ENCODE measurements at regions not wholly inside any gene's neighbourhood (a gene's known extent, or its start where the extent isn't known, plus 50 kb on each side); places are given as distances from the start of the nearest gene placed in this dataset.

DNA sequence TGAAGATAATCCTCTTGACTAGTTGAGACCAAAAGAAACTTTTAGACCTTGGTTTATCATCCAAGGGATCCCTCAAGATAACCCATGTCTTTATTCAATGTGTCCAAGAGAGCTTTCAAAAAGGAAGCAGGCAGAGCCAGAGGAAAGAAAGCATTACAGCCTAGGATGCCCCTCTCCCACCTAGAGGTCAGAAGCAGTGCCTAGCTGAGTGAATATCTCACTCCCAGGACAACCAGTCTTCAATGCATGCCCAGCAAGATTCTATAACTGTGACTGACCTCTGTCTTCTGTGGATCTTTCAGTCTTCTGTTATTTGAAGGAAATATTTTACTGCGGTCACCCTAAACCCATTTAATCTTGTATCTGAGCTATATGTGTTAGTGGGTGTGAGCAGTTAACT, 537.2 kb upstream of the CPEB2 start:
- Histone ChIP-seq H3K9ac (ENCODE audit: low read length) (no peak overlapping the region), H3K27me3 (ENCODE audit: low read length) (no peaks in the 10 kb centered on the region), H3K4me3 (ENCODE audit: low read length) (no peak overlapping the region), H3K4me2 (ENCODE audit: low read length) (no peak overlapping the region), H4K20me1 (ENCODE audit: low read length) (no peaks in the 10 kb centered on the region), H3K9me2 (replicated peaks; ENCODE audit: low read length) (no peaks in the 10 kb centered on the region), H3K79me2 (ENCODE audit: low read length) (no peaks in the 10 kb centered on the region), H3K27ac (ENCODE audit: low read length) (no peak overlapping the region), H3K4me1 (ENCODE audit: insufficient read depth, low read length) (no peaks in the 10 kb centered on the region), H3K9me3 (ENCODE audit: low read length) (no peaks in the 10 kb centered on the region), H3F3A (ENCODE audit: low read length, unreplicated experiment) (no peaks in the 10 kb centered on the region), H2AFZ (ENCODE audit: low read length) (no peak overlapping the region), H3K36me3 (ENCODE audit: low read depth, low read length) (no peaks in the 10 kb centered on the region)
- DNase-seq (no peak), ATAC-seq (no peak)
- intact Hi-C loops (cut with micrococcal nuclease): no loop called here
- BruUV-seq (replicated peaks): no TSS peak
- ChIA-PET POLR2A (ENCODE audit: unreplicated experiment) (no interaction called here), CTCF (no interaction called here)
- TF ChIP-seq EZH2phosphoT487 (IDR thresholded peaks at IDR 0.05; ENCODE audit: borderline replicate concordance, low read length) (no peak), EZH2 (IDR thresholded peaks at IDR 0.05; ENCODE audit: low read length, unreplicated experiment) (no peak)
- TF ChIP-seq, protein P1, sequence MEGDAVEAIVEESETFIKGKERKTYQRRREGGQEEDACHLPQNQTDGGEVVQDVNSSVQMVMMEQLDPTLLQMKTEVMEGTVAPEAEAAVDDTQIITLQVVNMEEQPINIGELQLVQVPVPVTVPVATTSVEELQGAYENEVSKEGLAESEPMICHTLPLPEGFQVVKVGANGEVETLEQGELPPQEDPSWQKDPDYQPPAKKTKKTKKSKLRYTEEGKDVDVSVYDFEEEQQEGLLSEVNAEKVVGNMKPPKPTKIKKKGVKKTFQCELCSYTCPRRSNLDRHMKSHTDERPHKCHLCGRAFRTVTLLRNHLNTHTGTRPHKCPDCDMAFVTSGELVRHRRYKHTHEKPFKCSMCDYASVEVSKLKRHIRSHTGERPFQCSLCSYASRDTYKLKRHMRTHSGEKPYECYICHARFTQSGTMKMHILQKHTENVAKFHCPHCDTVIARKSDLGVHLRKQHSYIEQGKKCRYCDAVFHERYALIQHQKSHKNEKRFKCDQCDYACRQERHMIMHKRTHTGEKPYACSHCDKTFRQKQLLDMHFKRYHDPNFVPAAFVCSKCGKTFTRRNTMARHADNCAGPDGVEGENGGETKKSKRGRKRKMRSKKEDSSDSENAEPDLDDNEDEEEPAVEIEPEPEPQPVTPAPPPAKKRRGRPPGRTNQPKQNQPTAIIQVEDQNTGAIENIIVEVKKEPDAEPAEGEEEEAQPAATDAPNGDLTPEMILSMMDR (conservative IDR thresholded peaks at IDR 0.05; ENCODE audit: low read depth, low read length): no peak

GRCh38 chr4:14465507-14465906, 536.8 kb upstream of the CPEB2 start:
- no peak overlapping the region for H3K27ac ChIP-seq (ENCODE audit: low read length)
- H3K9me2 ChIP-seq (replicated peaks; ENCODE audit: low read length): no peaks in the 10 kb centered on the region
- H2AFZ ChIP-seq (ENCODE audit: low read length): no peak overlapping the region
- POLR2A ChIA-PET (ENCODE audit: unreplicated experiment): no interaction called here
- H3K79me2 ChIP-seq (ENCODE audit: low read length): no peaks in the 10 kb centered on the region
- H3K4me2 ChIP-seq (ENCODE audit: low read length): no peak overlapping the region
- H3K9me3 ChIP-seq (ENCODE audit: low read length): no peaks in the 10 kb centered on the region
- no peaks in the 10 kb centered on the region for H3K36me3 ChIP-seq (ENCODE audit: low read depth, low read length)
- intact Hi-C loops (cut with micrococcal nuclease): no loop called here
- no peaks in the 10 kb centered on the region for H3K4me1 ChIP-seq (ENCODE audit: insufficient read depth, low read length)
- no TSS peak for BruUV-seq (replicated peaks)
- no peak overlapping the region for H3K9ac ChIP-seq (ENCODE audit: low read length)
- H3K4me3 ChIP-seq (ENCODE audit: low read length): no peak overlapping the region
- ATAC-seq: no peak
- TF ChIP-seq EZH2 (IDR thresholded peaks at IDR 0.05; ENCODE audit: low read length, unreplicated experiment) (no peak), EZH2phosphoT487 (IDR thresholded peaks at IDR 0.05; ENCODE audit: borderline replicate concordance, low read length) (no peak)
- TF ChIP-seq, protein P1 (conservative IDR thresholded peaks at IDR 0.05; ENCODE audit: low read depth, low read length): no peak
- no peaks in the 10 kb centered on the region for H3K27me3 ChIP-seq (ENCODE audit: low read length)
- H4K20me1 ChIP-seq (ENCODE audit: low read length): no peaks in the 10 kb centered on the region
- DNase-seq: no peak
- CTCF ChIA-PET: no interaction called here
- H3F3A ChIP-seq (ENCODE audit: low read length, unreplicated experiment): no peaks in the 10 kb centered on the region

GRCh38 chr4:14478504-14478903, 523.8 kb upstream of the CPEB2 start:
- no peaks in the 10 kb centered on the region for H3K4me1 ChIP-seq (ENCODE audit: insufficient read depth, low read length)
- no peak overlapping the region for H3K4me2 ChIP-seq (ENCODE audit: low read length)
- TF ChIP-seq EZH2 (IDR thresholded peaks at IDR 0.05; ENCODE audit: low read length, unreplicated experiment): no peak
- TF ChIP-seq EZH2phosphoT487 (IDR thresholded peaks at IDR 0.05; ENCODE audit: borderline replicate concordance, low read length): no peak
- TF ChIP-seq, protein P1 (conservative IDR thresholded peaks at IDR 0.05; ENCODE audit: low read depth, low read length): no peak
- no peak for DNase-seq
- intact Hi-C loops (cut with micrococcal nuclease): no loop called here
- no peaks in the 10 kb centered on the region for H3F3A ChIP-seq (ENCODE audit: low read length, unreplicated experiment)
- no peak overlapping the region for H2AFZ ChIP-seq (ENCODE audit: low read length)
- no peak overlapping the region for H3K4me3 ChIP-seq (ENCODE audit: low read length)
- POLR2A ChIA-PET (ENCODE audit: unreplicated experiment): no interaction called here
- ATAC-seq: no peak
- H3K9ac ChIP-seq (ENCODE audit: low read length): no peak overlapping the region
- no peaks in the 10 kb centered on the region for H4K20me1 ChIP-seq (ENCODE audit: low read length)
- no peaks in the 10 kb centered on the region for H3K27me3 ChIP-seq (ENCODE audit: low read length)
- H3K27ac ChIP-seq (ENCODE audit: low read length): no peak overlapping the region
- no peaks in the 10 kb centered on the region for H3K9me3 ChIP-seq (ENCODE audit: low read length)
- no TSS peak for BruUV-seq (replicated peaks)
- no peaks in the 10 kb centered on the region for H3K79me2 ChIP-seq (ENCODE audit: low read length)
- H3K9me2 ChIP-seq (replicated peaks; ENCODE audit: low read length): no peaks in the 10 kb centered on the region
- no peaks in the 10 kb centered on the region for H3K36me3 ChIP-seq (ENCODE audit: low read depth, low read length)
- CTCF ChIA-PET: no interaction called here
